K562 (cell line): ENCODE measurements at regions not wholly inside any gene's neighbourhood (a gene's known extent, or its start where the extent isn't known, plus 50 kb on each side); places are given as distances from the start of the nearest gene placed in this dataset.

Experiments used
- ATAC-seq: fragments of 200-7000 bp; cut with Tn5 transposase; 3 replicates; pipeline ENCODE4 v1.9.1; 2020; ENCODE audit warnings: moderate library complexity
- BruUV-seq: library from RNA; stranded (reverse); fragments of 400-500 nt; replicated peaks from 2 replicates; lab custom pipeline; 2021; lab: Mats Ljungman, UMichigan
- CTCF ChIA-PET: fragments of 300-600 bp; formaldehyde crosslinking; extraction: SDS; loops from one replicate; lab custom pipeline; 2021; ENCODE audit warnings: low intra/inter-chr PET ratio; lab: Yijun Ruan, JAX
- POLR2A ChIA-PET: fragments of 300-600, 350-650 bp; sonication (Branson Sonifier 250); formaldehyde crosslinking; extraction: SDS; loops from one replicate; lab custom pipeline; 2021; ENCODE audit warnings: antibody characterized with exemption, inconsistent platforms; lab: Yijun Ruan, JAX
- DNase-seq, 4 experiments: peaks; one replicate each; pipeline versions ENCODE4 v3.0.0 to v3.0.0-alpha.2; 2011 to 2018; ENCODE audit warnings: low spot score in 3 of 4, mixed read lengths in 3 of 4; ENCODE audit errors: extremely low read depth in 1 of 4
- FAIRE-seq: peaks from 2 replicates; lab custom pipeline; 2011; peaks lifted over from hg19 to GRCh38; lab: Jason Lieb, UNC
- H2AFZ ChIP-seq: 2 replicates; pipeline ENCODE4 v1.6.0; 2011; ENCODE audit warnings: low read depth, low read length, control low read depth, inconsistent platforms
- H3K27ac ChIP-seq: fragments of 200-600 bp; 3 replicates; pipeline ENCODE4 v1.8.0; 2011; ENCODE audit warnings: low read depth, mild to moderate bottlenecking, control low read depth, inconsistent platforms, low read length, moderate library complexity, mixed read lengths; ENCODE audit errors: extremely low read depth
- H3K27me3 ChIP-seq, 2 experiments: fragments of 300-600 bp in 1 of 2; 2 replicates in 1 of 2; 3 replicates in 1 of 2; pipeline versions ENCODE4 v1.6.0 to v1.8.0; 2011; ENCODE audit warnings: inconsistent platforms in 2 of 2, low read length in 2 of 2, mild to moderate bottlenecking in 1 of 2, mixed read lengths in 1 of 2, moderate library complexity in 1 of 2; ENCODE audit not compliant: control insufficient read depth in 2 of 2, insufficient read depth in 2 of 2
- H3K36me3 ChIP-seq: fragments of 300-600 bp; 3 replicates; pipeline ENCODE4 v1.8.0; 2011; ENCODE audit warnings: mild to moderate bottlenecking, low read length, inconsistent platforms; ENCODE audit not compliant: control insufficient read depth, insufficient read depth
- H3K4me1 ChIP-seq, 2 experiments: fragments of 200-600 bp in 1 of 2; replicated peaks in 1 of 2; 2 replicates in 1 of 2; 3 replicates in 1 of 2; pipeline versions ENCODE4 v1.5.1 to v1.8.0; 2011; ENCODE audit warnings: inconsistent platforms in 2 of 2, low read length in 2 of 2, mild to moderate bottlenecking in 1 of 2, mixed read lengths in 1 of 2, moderate library complexity in 1 of 2; ENCODE audit not compliant: control insufficient read depth in 2 of 2, insufficient read depth in 2 of 2
- H3K4me2 ChIP-seq: 2 replicates; pipeline ENCODE4 v1.6.1; 2011; ENCODE audit warnings: low read length, control low read depth, inconsistent platforms, mixed read lengths; ENCODE audit not compliant: insufficient read depth
- H3K4me3 ChIP-seq: fragments of 200-600 bp; sonication (generic), shearing (Covaris generic); 2 replicates; pipeline ENCODE4 v1.5.1; 2016; ENCODE audit warnings: control low read depth, inconsistent platforms
- H3K79me2 ChIP-seq: fragments of 200-600 bp; 3 replicates; pipeline ENCODE4 v1.8.0; 2011; ENCODE audit warnings: low read length, inconsistent platforms; ENCODE audit not compliant: control insufficient read depth, insufficient read depth
- H3K9ac ChIP-seq, 2 experiments: 2 replicates each; pipeline versions ENCODE4 v1.6.0 to v1.6.1; 2011; ENCODE audit warnings: low read depth in 2 of 2, low read length in 2 of 2, control low read depth in 1 of 2, inconsistent platforms in 1 of 2, mild to moderate bottlenecking in 1 of 2, mixed read lengths in 1 of 2; ENCODE audit not compliant: insufficient read depth in 1 of 2
- H3K9me1 ChIP-seq: one replicate; pipeline ENCODE4 v1.6.0; 2011; ENCODE audit warnings: inconsistent platforms, mild to moderate bottlenecking, low read length, moderate library complexity; ENCODE audit not compliant: control insufficient read depth, insufficient read depth
- H3K9me3 ChIP-seq: replicated peaks from 2 replicates; pipeline ENCODE4 v1.5.1; 2011; ENCODE audit warnings: low read depth, low read length, inconsistent platforms; ENCODE audit not compliant: control insufficient read depth, insufficient read depth
- H4K20me1 ChIP-seq: replicated peaks from 2 replicates; pipeline ENCODE4 v1.6.1; 2011; ENCODE audit warnings: low read length, inconsistent platforms, mixed read lengths; ENCODE audit not compliant: control insufficient read depth, insufficient read depth
- MCM2 ChIP-seq: fragments of 450-650 bp; IDR thresholded peaks from 2 replicates; pipeline ENCODE4 v1.6.1; 2017; ENCODE audit warnings: low read depth, mild to moderate bottlenecking
- PHF20 ChIP-seq: fragments of 450-650 bp; IDR thresholded peaks from 2 replicates; pipeline ENCODE4 v1.6.1; 2018; ENCODE audit not compliant: partially characterized antibody
- RFX1 ChIP-seq: fragments of 450-650 bp; IDR thresholded peaks from 2 replicates; pipeline ENCODE4 v1.6.1; 2016; ENCODE audit warnings: mild to moderate bottlenecking, moderate library complexity
- SIN3A ChIP-seq, 2 experiments: fragments of 150-350 bp in 1 of 2; IDR thresholded peaks; 2 replicates each; pipeline ENCODE4 v1.6.1; 2011 to 2016; ENCODE audit warnings: borderline replicate concordance in 2 of 2, low read depth in 2 of 2, low read length in 2 of 2, mild to moderate bottlenecking in 2 of 2, moderate library complexity in 2 of 2; ENCODE audit not compliant: control insufficient read depth in 1 of 2
- SMARCA4 ChIP-seq: fragments of 450-650 bp; IDR thresholded peaks from 2 replicates; pipeline ENCODE4 v1.6.1; 2016
- SMC3 ChIP-seq: conservative IDR thresholded peaks from 2 replicates; pipeline ENCODE4 v1.6.1; 2011; ENCODE audit warnings: low read depth, low read length, improper control_type of control experiment; ENCODE audit not compliant: insufficient read depth
- SREBF2 ChIP-seq: sonication (generic); formaldehyde crosslinking; IDR thresholded peaks from 2 replicates; pipeline ENCODE4 v1.4.0; 2020; ENCODE audit warnings: mild to moderate bottlenecking, missing genetic modification reagents
- TEAD1 ChIP-seq, 2 experiments: fragments of 450-650 bp in 1 of 2; sonication (generic) in 1 of 2; formaldehyde crosslinking; IDR thresholded peaks; 2 replicates each; pipeline versions ENCODE4 v1.4.0 to v1.8.0; 2020 to 2022; ENCODE audit warnings: mild to moderate bottlenecking in 2 of 2, missing genetic modification reagents in 1 of 2
- ZBTB1 ChIP-seq: sonication (generic); formaldehyde crosslinking; IDR thresholded peaks from 2 replicates; pipeline ENCODE4 v1.8.1; 2023; ENCODE audit warnings: missing genetic modification reagents, low read depth, mild to moderate bottlenecking, borderline replicate concordance
- ZNF253 ChIP-seq: fragments of 250-450 bp; sonication (Bioruptor Pico); conservative IDR thresholded peaks from 2 replicates; pipeline ENCODE4 v1.6.1; 2021; ENCODE audit warnings: mild to moderate bottlenecking
- ZNF3 ChIP-seq: fragments of 250-450 bp; sonication (Bioruptor Pico); IDR thresholded peaks from 2 replicates; pipeline ENCODE4 v1.5.0; 2021; ENCODE audit warnings: mild to moderate bottlenecking, moderate library complexity
- ZNF609 ChIP-seq: sonication (generic); formaldehyde crosslinking; IDR thresholded peaks from 2 replicates; pipeline ENCODE4 v1.8.1; 2023; ENCODE audit warnings: missing genetic modification reagents, mild to moderate bottlenecking, borderline replicate concordance
- WGBS: fragments of 100-300 bp; shearing (Covaris generic); methylation state at CpG from one replicate; pipeline ENCODE4 v1.1.6; 2016; ENCODE audit warnings: low coverage, mixed read lengths; ENCODE audit not compliant: insufficient coverage; ENCODE audit errors: missing lambda C conversion rate; 5-methylcytosine and 5-hydroxymethylcytosine counted together
- in situ Hi-C: fragments of 300-500 bp; cut with MboI; formaldehyde crosslinking; loops from 4 replicates; pipeline ENCODE4 v1.15.0; 2018; ENCODE audit warnings: inconsistent platforms, mixed read lengths
- intact Hi-C: fragments of 100-400 bp; cut with micrococcal nuclease; formaldehyde crosslinking; loops from 2 replicates; pipeline ENCODE4 v1.14.2; 2022
- TF ChIP-seq, protein P1 (sequence below): sonication (generic); formaldehyde crosslinking; IDR thresholded peaks from 2 replicates; pipeline ENCODE4 v1.8.1; 2023; ENCODE audit warnings: mild to moderate bottlenecking, missing genetic modification reagents
- TF ChIP-seq, protein P2 (sequence below): fragments of 250-450 bp; sonication (Bioruptor Pico); IDR thresholded peaks from 2 replicates; pipeline ENCODE4 v1.8.0; 2022; ENCODE audit warnings: moderate library complexity, mild to moderate bottlenecking, inconsistent platforms

DNA sequence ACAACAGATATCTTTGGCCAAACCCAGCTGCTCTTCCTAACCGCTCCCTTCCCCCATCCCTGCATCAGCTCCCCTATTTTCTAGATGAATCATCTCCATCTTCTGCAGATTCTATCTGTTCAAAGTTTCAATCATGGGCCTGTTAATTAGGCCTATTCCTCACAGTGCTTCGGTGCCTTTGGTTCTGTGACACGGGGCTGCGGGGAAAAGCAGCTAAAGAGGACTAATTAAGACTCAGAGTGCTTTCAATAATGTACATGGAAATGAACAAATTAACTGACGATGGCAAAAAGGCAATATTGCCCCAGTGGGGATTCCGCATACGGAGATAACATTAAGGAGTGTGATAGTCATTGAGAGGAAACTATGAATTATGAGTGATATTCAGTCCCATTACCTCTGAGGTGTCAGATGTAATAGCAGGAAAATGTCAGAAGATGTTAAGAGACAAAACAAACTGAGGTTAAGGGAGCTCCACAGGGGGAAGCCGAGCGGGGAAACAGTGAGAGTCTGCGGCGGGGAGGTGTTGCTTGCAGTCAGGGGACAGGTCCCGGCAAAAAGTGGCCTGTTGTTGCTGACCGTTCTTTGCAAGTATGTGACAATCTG is 716.9 kb downstream of the TYW1 start:
- BruUV-seq: no TSS peak
- POLR2A ChIA-PET: interaction anchor here (0.7 kb wide), 1 partner anchor 8 kb away, joined by 3 read pairs; no protein-coding TSS in a partner anchor
- no peaks in the 10 kb centered on the region for H3K79me2 ChIP-seq
- 1% methylated on average over 13 of the region's 13 CpGs for WGBS
- no peaks in the 10 kb centered on the region for H3K9me1 ChIP-seq
- TF ChIP-seq RFX1 (no peak), PHF20 (no peak), ZBTB1 (CRISPR knock-in tag) (no peak), SREBF2 (CRISPR knock-in tag) (no peak), ZNF3 (CRISPR knock-in tag) (no peak), SMARCA4 (no peak), MCM2 (no peak), TEAD1 (CRISPR knock-in tag; IDR thresholded peaks at IDR 0.05) (no peak), SIN3A (IDR thresholded peaks at IDR 0.05; ENCODE audit: borderline replicate concordance in 2 of 2, control insufficient read depth in 1 of 2, low read depth in 2 of 2, low read length in 2 of 2) (no peak), ZNF253 (CRISPR knock-in tag) (no peak), SMC3 (no peak), ZNF609 (no peak)
- TF ChIP-seq, protein P1, sequence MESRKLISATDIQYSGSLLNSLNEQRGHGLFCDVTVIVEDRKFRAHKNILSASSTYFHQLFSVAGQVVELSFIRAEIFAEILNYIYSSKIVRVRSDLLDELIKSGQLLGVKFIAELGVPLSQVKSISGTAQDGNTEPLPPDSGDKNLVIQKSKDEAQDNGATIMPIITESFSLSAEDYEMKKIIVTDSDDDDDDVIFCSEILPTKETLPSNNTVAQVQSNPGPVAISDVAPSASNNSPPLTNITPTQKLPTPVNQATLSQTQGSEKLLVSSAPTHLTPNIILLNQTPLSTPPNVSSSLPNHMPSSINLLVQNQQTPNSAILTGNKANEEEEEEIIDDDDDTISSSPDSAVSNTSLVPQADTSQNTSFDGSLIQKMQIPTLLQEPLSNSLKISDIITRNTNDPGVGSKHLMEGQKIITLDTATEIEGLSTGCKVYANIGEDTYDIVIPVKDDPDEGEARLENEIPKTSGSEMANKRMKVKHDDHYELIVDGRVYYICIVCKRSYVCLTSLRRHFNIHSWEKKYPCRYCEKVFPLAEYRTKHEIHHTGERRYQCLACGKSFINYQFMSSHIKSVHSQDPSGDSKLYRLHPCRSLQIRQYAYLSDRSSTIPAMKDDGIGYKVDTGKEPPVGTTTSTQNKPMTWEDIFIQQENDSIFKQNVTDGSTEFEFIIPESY (CRISPR knock-in tag): no peak
- TF ChIP-seq, protein P2, sequence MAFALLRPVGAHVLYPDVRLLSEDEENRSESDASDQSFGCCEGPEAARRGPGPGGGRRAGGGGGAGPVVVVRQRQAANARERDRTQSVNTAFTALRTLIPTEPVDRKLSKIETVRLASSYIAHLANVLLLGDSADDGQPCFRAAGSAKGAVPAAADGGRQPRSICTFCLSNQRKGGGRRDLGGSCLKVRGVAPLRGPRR (CRISPR knock-in tag): no peak
- TF ChIP-seq, all 486 proteins: peak for 0
- intact Hi-C loops: no loop called here
- Histone ChIP-seq H3K4me3 (no peak overlapping the region), H3K27me3 (peaks cover 0 to 10% of the 10 kb centered on the region in 2 experiments; a peak in 1 of 5 replicates), H3K36me3 (no peaks in the 10 kb centered on the region), H4K20me1 (no peaks in the 10 kb centered on the region), H2AFZ (no peak overlapping the region), H3K27ac (no peak overlapping the region), H3K4me1 (no peaks in the 10 kb centered on the region), H3K9me3 (no peaks in the 10 kb centered on the region), H3K4me2 (no peak overlapping the region), H3K9ac (no peak overlapping the region)
- CTCF ChIA-PET: no interaction called here
- in situ Hi-C loops: no loop called here
- FAIRE-seq (no peak), ATAC-seq (no peak), DNase-seq (no peak)
